Thyroid gland (tissue), 4 donors: ENCODE measurements at regions not wholly inside any gene's neighbourhood (a gene's known extent, or its start where the extent isn't known, plus 50 kb on each side); places are given as distances from the start of the nearest gene placed in this dataset.
"Not testable (repeated sequence)": the region's sequence is repeated elsewhere in the genome, so short reads cannot be mapped to it uniquely, and the experiment has no call there.

Experiments
- DNase-seq, 2 donors: peaks; one replicate each; pipeline ENCODE4 v3.0.0-alpha.2; 2019
- H3K27ac ChIP-seq, 3 donors: fragments of 200-600 bp; sonication (generic); 1 replicate in 2 of 3; 2 replicates in 1 of 3; pipeline ENCODE4 v1.5.1; 2016 to 2019; ENCODE audit warnings: mild to moderate bottlenecking in 1 of 3, moderate library complexity in 1 of 3
- H3K27me3 ChIP-seq: fragments of 200-600 bp; sonication (generic); one replicate; pipeline ENCODE4 v1.5.1; 2019
- H3K36me3 ChIP-seq, 2 donors: fragments of 200-600 bp; sonication (generic); one replicate each; pipeline ENCODE4 v1.5.1; 2016 to 2019
- H3K4me1 ChIP-seq, 2 donors: fragments of 200-600 bp; sonication (generic); one replicate each; pipeline ENCODE4 v1.5.1; 2017 to 2019
- H3K4me3 ChIP-seq, 3 donors: fragments of 200-600 bp; sonication (generic); replicated peaks in 1 of 3; 1 replicate in 2 of 3; 2 replicates in 1 of 3; pipeline ENCODE4 v1.5.1; 2016; ENCODE audit warnings: mild to moderate bottlenecking in 1 of 3
- H3K9me3 ChIP-seq: fragments of 200-600 bp; sonication (generic); one replicate; pipeline ENCODE4 v1.5.1; 2017
- CTCF ChIP-seq, 6 experiments: fragments of 200-600 bp in 3 of 6; fragments of 450-650 bp in 3 of 6; sonication (generic) in 3 of 6; IDR thresholded peaks; one replicate each; pipeline ENCODE4 v1.5.1; 2016 to 2019; ENCODE audit warnings: antibody characterized with exemption in 6 of 6, mild to moderate bottlenecking in 2 of 6, inconsistent platforms in 1 of 6, moderate library complexity in 1 of 6
- POLR2A ChIP-seq, 2 donors: fragments of 450-650 bp; IDR thresholded peaks; one replicate each; pipeline ENCODE4 v1.6.1; 2017; ENCODE audit warnings: antibody characterized with exemption in 2 of 2, mild to moderate bottlenecking in 2 of 2, moderate library complexity in 1 of 2
- WGBS, 2 donors: methylation state at CpG; one replicate each; pipeline ENCODE4 v1.1.5; 2017; 5-methylcytosine and 5-hydroxymethylcytosine counted together
- intact Hi-C: fragments of 100-400 bp; cut with DNase I; formaldehyde crosslinking; loops from one replicate; pipeline ENCODE4 v1.15.1; 2023

GRCh38 chr6:135115411-135115810, 60.8 kb upstream of the HBS1L start:
- intact Hi-C loops = no loop called here
- Histone ChIP-seq H3K4me3 (no peak overlapping the region), H3K36me3 (no peaks in the 10 kb centered on the region), H3K4me1 (peaks cover 25% of the 10 kb centered on the region in 2 donors), H3K27ac (peak overlapping the region in 1 of 3 donors; percentile 85), H3K9me3 (no peaks in the 10 kb centered on the region), H3K27me3 (no peaks in the 10 kb centered on the region)
- TF ChIP-seq CTCF (IDR thresholded peaks at IDR 0.05) (no peak), POLR2A (IDR thresholded peaks at IDR 0.05) (no peak)
- DNase-seq = no peak
- WGBS, 2 donors = 90 to 94% methylated on average over 2 of the region's 2 CpGs

- Histone ChIP-seq H3K9me3 (no peaks in the 10 kb centered on the region), H3K27me3 (no peaks in the 10 kb centered on the region), H3K36me3 (no peaks in the 10 kb centered on the region), H3K4me1 (peaks cover 25% of the 10 kb centered on the region in 2 donors), H3K27ac (no peak overlapping the region), H3K4me3 (no peak overlapping the region)
- no peak for DNase-seq
- intact Hi-C loops = no loop called here
- TF ChIP-seq POLR2A (IDR thresholded peaks at IDR 0.05) (no peak), CTCF (IDR thresholded peaks at IDR 0.05) (no peak)
- 88 to 92% methylated on average over 11 of the region's 11 CpGs for WGBS, 2 donors
These were observed 59.9 kb upstream of the HBS1L start for GRCh38 chr6:135114355-135115145.

- no peak for DNase-seq
- intact Hi-C loops = no loop called here
- TF ChIP-seq POLR2A (IDR thresholded peaks at IDR 0.05) (no peak), CTCF (IDR thresholded peaks at IDR 0.05) (no peak)
- WGBS, 2 donors = 82 to 91% methylated on average over 2 of the region's 2 CpGs
- Histone ChIP-seq H3K4me3 (no peak overlapping the region), H3K27ac (no peak overlapping the region), H3K27me3 (no peaks in the 10 kb centered on the region), H3K36me3 (no peaks in the 10 kb centered on the region), H3K4me1 (peaks cover 25% of the 10 kb centered on the region in 2 donors), H3K9me3 (no peaks in the 10 kb centered on the region)
These were observed 59.2 kb upstream of the HBS1L start for GRCh38 chr6:135113860-135114259.

DNA sequence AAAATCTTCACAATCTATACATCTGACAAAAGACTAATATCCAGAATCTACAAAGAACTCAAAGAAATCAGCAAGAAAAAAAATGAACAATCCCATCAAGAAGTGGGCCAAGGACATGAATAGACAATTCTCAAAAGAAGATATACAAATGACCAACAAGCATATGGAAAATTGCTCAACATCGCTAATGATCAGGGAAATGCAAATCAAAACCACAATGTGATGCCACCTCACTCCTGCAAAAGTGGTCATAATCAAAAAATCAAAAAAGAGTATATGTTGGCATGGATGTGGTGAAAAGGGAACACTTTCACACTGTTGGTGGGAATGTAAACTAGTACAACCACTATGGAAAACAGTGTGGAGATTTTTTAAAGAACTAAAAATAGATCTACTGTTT, 58.3 kb upstream of the HBS1L start:
- H3K27ac ChIP-seq, DNase-seq, H3K27me3 ChIP-seq, intact Hi-C loops, H3K36me3 ChIP-seq, H3K9me3 ChIP-seq, H3K4me3 ChIP-seq: not testable (repeated sequence)
- H3K4me1 ChIP-seq = peaks cover 19 to 22% of the 10 kb centered on the region in 2 donors
- 95 to 96% methylated on average over 1 of the region's 1 CpG for WGBS, 2 donors

GRCh38 chr6:135110261-135110781, 55.7 kb upstream of the HBS1L start:
- H3K27me3 ChIP-seq, DNase-seq, H3K4me3 ChIP-seq, H3K9me3 ChIP-seq, H3K4me1 ChIP-seq, H3K36me3 ChIP-seq, intact Hi-C loops, H3K27ac ChIP-seq: not testable (repeated sequence)
- WGBS, 2 donors = 85 to 93% methylated on average over 7 of the region's 7 CpGs

GRCh38 chr6:135109761-135110160, 55.1 kb upstream of the HBS1L start:
- intact Hi-C loops = no loop called here
- H3K4me3 ChIP-seq = no peak overlapping the region
- H3K27ac ChIP-seq = no peak overlapping the region
- TF ChIP-seq CTCF (IDR thresholded peaks at IDR 0.05) (no peak), POLR2A (IDR thresholded peaks at IDR 0.05) (no peak)
- no peaks in the 10 kb centered on the region for H3K27me3 ChIP-seq
- DNase-seq = no peak
- WGBS, 2 donors = 73 to 91% methylated on average over 3 of the region's 3 CpGs
- H3K36me3 ChIP-seq = no peaks in the 10 kb centered on the region
- H3K4me1 ChIP-seq = peaks cover 0 to 3% of the 10 kb centered on the region in 2 donors
- no peaks in the 10 kb centered on the region for H3K9me3 ChIP-seq
